Natural killer cell (primary cell): ENCODE measurements at regions not wholly inside any gene's neighbourhood (a gene's known extent, or its start where the extent isn't known, plus 50 kb on each side); places are given as distances from the start of the nearest gene placed in this dataset.

Experiments
- ATAC-seq, 3 donors: fragments of 150-1000 bp in 2 of 3; fragments of 200-7000 bp in 1 of 3; cut with Tn5 transposase; 1 replicate in 1 of 3; 2 replicates in 2 of 3; pipeline ENCODE4 v1.10.0; 2021; ENCODE audit warnings: mild to moderate bottlenecking in 2 of 3, moderate library complexity in 2 of 3
- DNase-seq, 2 donors: peaks; one replicate each; pipeline versions ENCODE4 v3.0.0 to v3.0.0-alpha.2; 2013 to 2021; ENCODE audit warnings: mixed read lengths in 1 of 2
- H3K27ac ChIP-seq: one replicate; pipeline ENCODE4 v1.5.1; 2013; ENCODE audit warnings: mild to moderate bottlenecking, low read length
- H3K27me3 ChIP-seq: one replicate; pipeline ENCODE4 v1.6.1; 2013; ENCODE audit warnings: low read length; ENCODE audit not compliant: control insufficient read depth, insufficient read depth
- H3K36me3 ChIP-seq: one replicate; pipeline ENCODE4 v1.6.1; 2013; ENCODE audit warnings: low read length; ENCODE audit not compliant: control insufficient read depth, insufficient read depth
- H3K4me1 ChIP-seq: one replicate; pipeline ENCODE4 v1.6.1; 2013; ENCODE audit warnings: low read length; ENCODE audit not compliant: control insufficient read depth, insufficient read depth
- H3K4me3 ChIP-seq: one replicate; pipeline ENCODE4 v1.5.1; 2013; ENCODE audit warnings: low read length
- H3K9me3 ChIP-seq: one replicate; pipeline ENCODE4 v1.6.1; 2013; ENCODE audit warnings: low read length; ENCODE audit not compliant: control insufficient read depth, insufficient read depth
- H3K27ac Mint-ChIP-seq, 2 donors: one replicate each; pipeline ENCODE4 v1.8.0; 2022; ENCODE audit warnings: mild to moderate bottlenecking in 2 of 2, mixed read lengths in 2 of 2, moderate library complexity in 1 of 2
- H3K27me3 Mint-ChIP-seq, 2 donors: one replicate each; pipeline ENCODE4 v1.8.0; 2022; ENCODE audit warnings: low read depth in 2 of 2, mixed read lengths in 2 of 2
- H3K36me3 Mint-ChIP-seq: one replicate; pipeline ENCODE4 v1.8.0; 2022; ENCODE audit warnings: mixed read lengths
- H3K4me1 Mint-ChIP-seq, 2 donors: one replicate each; pipeline ENCODE4 v1.8.0; 2022; ENCODE audit warnings: mixed read lengths in 2 of 2
- H3K4me3 Mint-ChIP-seq: one replicate; pipeline ENCODE4 v1.8.0; 2022; ENCODE audit warnings: mild to moderate bottlenecking, moderate library complexity, mixed read lengths
- H3K9me3 Mint-ChIP-seq, 2 donors: one replicate each; pipeline ENCODE4 v1.8.0; 2022; ENCODE audit warnings: mixed read lengths in 2 of 2
- CTCF ChIP-seq: fragments of 200-600 bp; IDR thresholded peaks from one replicate; pipeline ENCODE4 v1.8.0; 2022; ENCODE audit warnings: antibody characterized with exemption
- WGBS: methylation state at CpG from one replicate; pipeline ENCODE4 v1.1.7; 2013; ENCODE audit warnings: missing lambda C conversion rate; ENCODE audit not compliant: insufficient coverage; 5-methylcytosine and 5-hydroxymethylcytosine counted together
- intact Hi-C: fragments of 100-400 bp; cut with micrococcal nuclease; formaldehyde crosslinking; loops from one replicate; pipeline ENCODE4 v1.14.2; 2022

- Histone ChIP-seq H3K27ac (no peak overlapping the region), H3K27me3 (no peaks in the 10 kb centered on the region), H3K4me1 (no peaks in the 10 kb centered on the region), H3K9me3 (no peaks in the 10 kb centered on the region), H3K36me3 (no peaks in the 10 kb centered on the region), H3K4me3 (no peak overlapping the region)
- TF ChIP-seq CTCF: no peak
- 67% methylated on average over 1 of the region's 1 CpG for WGBS
- DNase-seq: no peak
- Mint-ChIP-seq H3K36me3 (no peaks in the 10 kb centered on the region), H3K27ac (no peak overlapping the region), H3K4me3 (no peak overlapping the region), H3K27me3 (no peaks in the 10 kb centered on the region), H3K9me3 (peaks cover 3 to 5% of the 10 kb centered on the region in 2 donors), H3K4me1 (no peaks in the 10 kb centered on the region)
- no peak for ATAC-seq
- intact Hi-C loops: no loop called here
These were observed 56.0 kb upstream of the MYO16 start for GRCh38 chr13:108573455-108573854.

DNA sequence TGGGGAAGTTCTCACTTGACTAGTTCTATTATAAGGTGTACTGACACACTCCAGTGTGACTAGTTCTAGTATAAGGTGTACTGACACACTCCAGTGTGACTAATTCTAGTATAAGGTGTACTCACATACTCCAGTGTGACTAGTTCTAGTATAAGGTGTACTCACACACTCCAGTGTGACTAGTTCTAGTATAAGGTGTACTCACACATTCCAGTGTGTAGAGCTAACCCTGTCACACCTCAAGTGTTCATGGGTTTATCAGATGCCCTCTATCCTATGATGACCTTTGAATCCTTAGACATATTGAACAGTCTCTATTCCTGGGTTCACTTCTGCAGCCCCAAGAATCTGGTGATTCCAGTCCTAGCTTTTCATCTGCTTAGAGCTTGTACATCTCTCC is 54.6 kb upstream of the MYO16 start:
- no peak overlapping the region for H3K4me3 ChIP-seq
- H3K36me3 ChIP-seq: no peaks in the 10 kb centered on the region
- Mint-ChIP-seq H3K27me3 (no peaks in the 10 kb centered on the region), H3K27ac (no peak overlapping the region), H3K4me3 (no peak overlapping the region), H3K4me1 (no peaks in the 10 kb centered on the region), H3K9me3 (peaks cover 3 to 5% of the 10 kb centered on the region in 2 donors), H3K36me3 (no peaks in the 10 kb centered on the region)
- no peaks in the 10 kb centered on the region for H3K4me1 ChIP-seq
- no peak for TF ChIP-seq CTCF
- ATAC-seq (no peak), DNase-seq (no peak)
- H3K9me3 ChIP-seq: no peaks in the 10 kb centered on the region
- no peak overlapping the region for H3K27ac ChIP-seq
- intact Hi-C loops: no loop called here
- H3K27me3 ChIP-seq: no peaks in the 10 kb centered on the region

GRCh38 chr13:108575430-108575829 is 54.0 kb upstream of the MYO16 start:
- Mint-ChIP-seq H3K4me1 (no peaks in the 10 kb centered on the region), H3K9me3 (peaks cover 0 to 5% of the 10 kb centered on the region in 2 donors), H3K27ac (no peak overlapping the region), H3K36me3 (no peaks in the 10 kb centered on the region), H3K4me3 (no peak overlapping the region), H3K27me3 (no peaks in the 10 kb centered on the region)
- intact Hi-C loops: no loop called here
- no peaks in the 10 kb centered on the region for H3K27me3 ChIP-seq
- H3K4me1 ChIP-seq: no peaks in the 10 kb centered on the region
- no peaks in the 10 kb centered on the region for H3K36me3 ChIP-seq
- no peaks in the 10 kb centered on the region for H3K9me3 ChIP-seq
- no peak for TF ChIP-seq CTCF
- DNase-seq: no peak
- no peak overlapping the region for H3K27ac ChIP-seq
- no peak for ATAC-seq
- WGBS: 83% methylated on average over 6 of the region's 7 CpGs
- H3K4me3 ChIP-seq: no peak overlapping the region
